HS-5 (cell line): ENCODE measurements at regions not wholly inside any gene's neighbourhood (a gene's known extent, or its start where the extent isn't known, plus 50 kb on each side); places are given as distances from the start of the nearest gene placed in this dataset.
"Not testable (repeated sequence)": the region's sequence is repeated elsewhere in the genome, so short reads cannot be mapped to it uniquely, and the experiment has no call there.

Source experiments
- DNase-seq: peaks from one replicate; pipeline ENCODE4 v3.0.0-alpha.2; 2012; ENCODE audit warnings: low read depth

- DNase-seq: peak; percentile 5
These were observed 105.7 kb downstream of the RTP4 start for GRCh38 chr3:187473778-187474406.

- DNase-seq: not testable (repeated sequence)
These were observed 98.1 kb downstream of the RTP4 start for GRCh38 chr3:187466306-187466705.

DNA sequence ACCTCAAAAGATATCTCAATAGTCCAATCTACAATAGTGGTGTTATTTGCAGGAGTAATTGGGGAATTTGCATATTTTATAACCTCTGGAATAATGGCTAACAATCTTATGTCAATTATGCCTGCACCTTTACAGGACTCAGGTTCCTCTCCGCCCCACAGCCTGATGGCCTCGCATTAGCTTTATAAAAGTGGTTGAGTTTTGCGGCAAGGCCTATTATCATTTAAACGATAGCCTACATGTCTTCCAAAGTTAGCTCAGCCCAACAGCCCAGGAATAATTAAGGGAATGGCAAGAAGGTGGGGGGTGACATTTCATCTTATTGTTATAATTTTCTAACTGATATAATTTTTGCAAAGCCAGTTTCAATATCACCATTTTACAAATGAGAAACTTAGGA is 97.3 kb downstream of the RTP4 start:
- DNase-seq: no peak

GRCh38 chr3:187464682-187465081 is 96.5 kb downstream of the RTP4 start:
- DNase-seq: no peak

DNA sequence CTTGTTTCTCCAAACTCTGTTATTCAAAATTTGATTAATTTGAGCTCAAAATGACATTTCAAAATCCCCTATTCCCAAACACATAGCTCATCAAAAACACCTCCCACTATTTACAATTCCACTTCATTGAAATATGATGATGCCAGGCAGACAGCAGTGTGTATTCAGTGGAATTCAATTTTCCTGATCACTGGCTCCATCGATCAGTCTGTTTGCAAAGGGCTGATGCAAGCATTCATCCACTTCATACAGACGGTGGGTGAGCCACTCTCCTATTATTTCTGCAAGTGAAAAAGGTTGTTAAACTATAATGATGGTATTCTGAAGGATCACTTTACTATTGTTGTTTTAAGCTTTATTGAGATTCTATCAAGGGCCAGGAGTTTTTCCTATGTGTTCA is 90.7 kb downstream of the RTP4 start:
- no peak for DNase-seq

DNA sequence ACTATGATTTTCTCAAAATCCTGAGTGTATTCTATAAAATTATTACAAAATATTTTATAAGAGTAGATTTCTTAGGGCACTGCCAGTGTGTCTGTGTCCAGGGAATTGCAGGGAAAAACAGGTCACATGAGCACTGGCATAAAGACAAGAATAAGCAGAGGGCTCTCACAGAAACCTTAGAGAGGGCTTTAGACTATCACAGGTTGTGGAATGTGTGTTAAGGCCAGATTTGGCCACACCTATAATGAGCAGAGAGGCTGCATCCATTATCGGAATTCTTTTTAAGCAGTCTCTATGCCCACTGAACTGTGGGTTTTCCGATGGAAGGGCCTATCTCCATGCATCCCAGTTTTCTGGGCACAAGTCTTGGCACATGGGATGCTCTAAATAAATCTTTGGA is 90.2 kb downstream of the RTP4 start:
- DNase-seq: no peak

DNA sequence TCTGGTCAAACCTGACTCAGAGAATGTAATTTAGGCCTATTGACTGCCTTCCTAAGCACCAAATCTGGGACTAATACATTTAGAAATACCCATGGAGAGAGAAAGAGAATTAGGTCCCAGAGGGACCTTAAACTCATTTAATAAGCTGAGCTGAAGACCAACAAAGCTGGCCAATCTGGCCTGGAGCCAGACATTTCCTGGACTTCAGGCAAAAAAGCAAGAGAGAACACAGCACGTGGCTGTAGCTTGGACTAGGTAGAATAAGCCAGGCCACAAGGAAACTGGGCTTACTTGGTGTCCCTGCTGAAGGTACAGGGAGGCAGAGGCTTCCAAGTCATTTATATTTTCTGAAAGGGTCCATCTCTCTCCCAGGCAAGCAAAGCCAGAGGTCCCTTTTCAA is 88.1 kb downstream of the RTP4 start:
- DNase-seq: no peak

GRCh38 chr3:187454085-187454815 is 86.1 kb downstream of the RTP4 start:
- no peak for DNase-seq

DNA sequence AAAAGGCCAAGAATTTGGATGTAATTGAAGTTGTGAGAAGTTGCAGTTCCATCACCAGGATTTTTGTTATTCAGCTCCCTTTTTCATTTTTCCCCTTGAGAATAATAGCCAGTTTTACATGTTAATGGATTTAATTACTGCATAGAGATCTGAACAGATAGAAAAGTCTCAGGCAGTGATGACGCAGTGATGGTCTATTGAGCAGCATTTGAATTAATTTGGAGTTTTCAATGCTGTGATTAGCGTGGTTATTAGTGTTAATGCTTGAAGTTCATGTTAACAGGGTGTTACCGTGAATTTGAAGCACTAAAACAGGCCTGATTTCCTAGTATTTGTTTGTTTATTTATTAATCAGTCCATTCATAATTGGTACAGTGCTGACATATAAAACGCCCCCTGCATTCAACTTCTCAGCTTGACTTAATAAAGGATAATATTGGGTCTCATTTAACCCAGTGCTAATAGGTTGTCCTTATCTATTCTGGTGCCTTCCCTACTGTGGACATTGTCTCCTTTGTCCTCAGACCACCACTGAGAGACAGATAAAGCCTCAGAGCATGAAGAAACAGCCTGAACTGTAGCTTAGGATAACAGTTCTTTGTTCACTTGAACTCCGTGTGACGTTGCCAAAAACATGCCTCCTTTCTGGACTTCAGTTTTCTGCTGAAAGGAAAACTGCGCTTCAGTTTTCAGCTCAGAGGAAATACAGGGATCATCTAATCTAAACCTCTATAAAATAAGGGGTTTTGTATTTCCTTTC is 82.4 kb downstream of the RTP4 start:
- DNase-seq: no peak

GRCh38 chr3:187448674-187449073 is 80.5 kb downstream of the RTP4 start:
- DNase-seq: no peak

DNA sequence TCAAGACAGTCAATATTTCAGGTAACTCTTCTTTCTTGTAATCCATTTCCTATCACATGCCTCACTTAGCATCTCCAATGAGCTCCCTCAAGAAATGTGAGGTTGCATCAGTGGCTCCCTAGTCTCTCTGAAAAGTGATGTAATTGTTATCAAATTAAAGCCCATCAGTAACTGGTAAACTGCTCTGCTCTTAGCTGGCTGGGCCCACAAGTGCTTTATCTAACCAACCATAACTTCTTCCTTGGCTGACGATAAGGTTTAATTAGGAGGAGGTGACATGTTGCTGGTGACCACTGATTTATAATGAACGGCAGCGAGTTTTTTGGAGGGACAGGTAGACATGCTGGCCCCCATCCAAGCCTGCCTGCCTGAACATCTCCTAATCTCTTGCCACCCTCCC is 79.6 kb downstream of the RTP4 start:
- DNase-seq: no peak

DNA sequence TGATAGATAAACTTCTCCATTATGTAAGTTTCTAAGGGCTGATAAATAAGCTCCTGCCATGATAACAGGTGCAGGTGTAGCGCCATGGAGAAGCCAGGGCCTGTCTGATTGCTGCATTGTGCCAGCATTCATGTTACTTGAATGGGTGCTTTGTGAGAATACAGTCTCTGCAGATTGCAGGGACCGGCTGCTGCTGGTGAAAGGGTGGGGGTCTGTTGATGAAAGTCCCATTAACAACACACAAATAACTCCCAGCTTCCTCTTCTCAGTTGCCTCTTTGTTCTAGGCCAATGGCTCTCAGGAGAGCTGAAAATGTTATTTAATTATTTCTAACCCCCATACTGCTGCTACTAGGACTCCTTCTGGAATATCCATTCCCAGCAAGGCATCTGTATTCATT is 77.2 kb downstream of the RTP4 start:
- no peak for DNase-seq

DNA sequence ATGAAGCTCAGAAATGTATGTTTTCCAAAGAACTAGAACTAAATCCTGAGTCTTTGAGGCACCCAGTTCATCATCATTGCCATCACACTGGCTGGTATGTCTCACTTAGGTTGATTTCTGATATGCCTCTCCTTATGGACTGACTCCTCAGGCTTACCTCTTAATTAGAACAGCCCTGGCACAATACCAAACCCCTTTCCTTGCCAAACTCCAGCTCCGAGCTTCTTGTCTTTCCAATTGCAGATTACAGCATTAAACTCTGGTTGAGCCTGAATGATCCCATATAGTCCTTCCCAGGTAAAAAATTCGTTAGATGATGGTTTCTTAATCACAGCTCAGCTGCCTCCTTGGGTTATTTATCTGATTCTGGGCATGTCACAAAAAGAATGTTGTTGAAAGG is 66.3 kb downstream of the RTP4 start:
- DNase-seq: no peak

DNA sequence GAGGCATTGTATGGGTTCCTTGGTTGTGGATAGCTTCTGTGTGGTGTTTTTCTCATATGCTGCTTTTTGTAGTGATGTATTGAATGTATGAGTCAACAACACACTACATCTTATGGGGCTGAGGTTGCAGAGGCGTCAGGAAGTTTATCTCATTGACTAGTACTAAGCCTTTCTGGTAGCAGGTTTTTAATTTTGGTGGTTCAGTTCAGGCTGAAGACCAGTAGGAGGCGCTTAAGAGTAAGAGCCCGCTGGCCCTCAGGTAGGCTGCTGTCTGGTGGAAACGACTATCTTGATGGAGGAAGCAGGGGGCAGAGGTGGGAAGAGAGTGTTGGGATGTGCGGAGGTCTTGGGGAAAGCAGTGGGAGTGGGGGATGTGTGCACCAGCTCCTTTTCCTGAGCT is 62.4 kb downstream of the RTP4 start:
- DNase-seq: no peak
